ENCODE measurements at regions not wholly inside any gene's neighbourhood (a gene's known extent, or its start where the extent isn't known, plus 50 kb on each side); places are given as distances from the start of the nearest gene placed in this dataset.
"Not testable (repeated sequence)": the region's sequence is repeated elsewhere in the genome, so short reads cannot be mapped to it uniquely, and the experiment has no call there.

DNA sequence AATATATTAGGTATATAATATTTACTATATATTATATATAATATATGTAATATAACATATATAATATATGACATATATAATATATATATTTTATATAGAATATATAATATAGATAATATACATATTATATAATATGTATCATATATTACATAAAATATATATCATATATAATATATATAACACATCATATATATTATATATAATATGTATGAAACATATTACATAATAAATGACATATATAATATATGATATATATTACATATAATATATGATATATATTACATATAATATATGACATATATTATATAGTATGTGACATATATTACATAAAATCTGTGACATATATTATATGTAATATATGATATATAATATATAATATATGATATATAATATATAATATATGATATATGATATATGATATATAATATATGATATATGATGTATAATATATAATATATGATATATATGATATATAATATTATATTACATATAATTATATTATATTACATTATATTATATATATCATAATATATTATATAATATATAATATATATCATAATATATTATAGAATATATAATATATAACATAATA, 119.5 kb upstream of the RIMBP3 start:
- FAIRE-seq (no peak), ATAC-seq (no peak)
- POLR2A ChIA-PET: no interaction called here

DNA sequence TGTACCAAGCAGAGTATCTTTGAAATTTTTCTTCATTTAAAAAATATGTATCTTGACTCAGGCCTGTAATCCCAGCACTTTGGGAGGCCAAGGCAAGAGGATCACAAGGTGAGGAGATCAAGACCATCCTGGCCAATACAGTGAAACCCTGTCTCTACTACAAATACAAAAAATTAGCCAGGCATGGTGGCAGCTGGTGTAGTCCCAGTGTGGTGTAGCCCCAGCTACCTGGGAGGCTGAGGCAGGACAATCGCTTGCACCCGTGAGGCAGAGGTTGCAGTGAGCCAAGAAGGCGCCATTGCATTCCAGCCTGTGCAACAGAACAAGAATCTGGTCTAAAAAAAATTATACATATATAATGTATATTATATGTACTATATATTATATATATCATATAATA, 118.7 kb upstream of the RIMBP3 start:
- H3K27ac ChIP-seq, POLR2A ChIA-PET, CTCF ChIA-PET, H3K4me2 ChIP-seq, H3K4me3 ChIP-seq, H3K9me3 ChIP-seq, H3K4me1 ChIP-seq: not testable (repeated sequence)
- WGBS (ENCODE audit: missing lambda C conversion rate): 17% methylated on average over 3 of the region's 3 CpGs
- FAIRE-seq (peak; percentile 100), DNase-seq (ENCODE audit: low read depth in 1 of 2, low spot score in 1 of 2) (peak in 1 of 2 experiments; percentile 89), ATAC-seq (peak in 1 of 2 experiments; percentile 69; a peak in 3 of 6 replicates)

More for the DNA sequence above, 119.5 kb upstream of the RIMBP3 start:
- CTCF ChIA-PET: no interaction called here
- Histone ChIP-seq H3K4me3 (no peak overlapping the region), H3K27ac (no peak overlapping the region), H3K9me3 (no peaks in the 10 kb centered on the region), H3K4me2 (no peak overlapping the region), H3K4me1 (no peaks in the 10 kb centered on the region)
- TF ChIP-seq HEYL (CRISPR knock-in tag; IDR thresholded peaks at IDR 0.05) (no peak), MAFK (IDR thresholded peaks at IDR 0.05; ENCODE audit: partially characterized antibody) (no peak), GATA3 (IDR thresholded peaks at IDR 0.05; ENCODE audit: borderline replicate concordance) (no peak), EP300 (IDR thresholded peaks at IDR 0.05) (no peak), FOXS1 (CRISPR knock-in tag; IDR thresholded peaks at IDR 0.05) (no peak), CTCF (IDR thresholded peaks at IDR 0.05) (no peak), RCOR1 (IDR thresholded peaks at IDR 0.05; ENCODE audit: low read depth, low read length) (no peak), PBX3 (IDR thresholded peaks at IDR 0.05) (no peak), EHMT2 (IDR thresholded peaks at IDR 0.05; ENCODE audit: low read depth) (no peak), CHD2 (IDR thresholded peaks at IDR 0.05; ENCODE audit: low read length, partially characterized antibody) (no peak), RNF2 (IDR thresholded peaks at IDR 0.05; ENCODE audit: borderline replicate concordance, low read depth) (no peak), POLR2A (IDR thresholded peaks at IDR 0.05; ENCODE audit: low read length) (no peak), JUN (IDR thresholded peaks at IDR 0.05) (no peak)
- TF ChIP-seq, protein P1, sequence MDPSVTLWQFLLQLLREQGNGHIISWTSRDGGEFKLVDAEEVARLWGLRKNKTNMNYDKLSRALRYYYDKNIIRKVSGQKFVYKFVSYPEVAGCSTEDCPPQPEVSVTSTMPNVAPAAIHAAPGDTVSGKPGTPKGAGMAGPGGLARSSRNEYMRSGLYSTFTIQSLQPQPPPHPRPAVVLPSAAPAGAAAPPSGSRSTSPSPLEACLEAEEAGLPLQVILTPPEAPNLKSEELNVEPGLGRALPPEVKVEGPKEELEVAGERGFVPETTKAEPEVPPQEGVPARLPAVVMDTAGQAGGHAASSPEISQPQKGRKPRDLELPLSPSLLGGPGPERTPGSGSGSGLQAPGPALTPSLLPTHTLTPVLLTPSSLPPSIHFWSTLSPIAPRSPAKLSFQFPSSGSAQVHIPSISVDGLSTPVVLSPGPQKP (IDR thresholded peaks at IDR 0.05; ENCODE audit: low read depth, low read length): no peak
- TF ChIP-seq, protein P2, sequence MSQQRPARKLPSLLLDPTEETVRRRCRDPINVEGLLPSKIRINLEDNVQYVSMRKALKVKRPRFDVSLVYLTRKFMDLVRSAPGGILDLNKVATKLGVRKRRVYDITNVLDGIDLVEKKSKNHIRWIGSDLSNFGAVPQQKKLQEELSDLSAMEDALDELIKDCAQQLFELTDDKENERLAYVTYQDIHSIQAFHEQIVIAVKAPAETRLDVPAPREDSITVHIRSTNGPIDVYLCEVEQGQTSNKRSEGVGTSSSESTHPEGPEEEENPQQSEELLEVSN (IDR thresholded peaks at IDR 0.05; ENCODE audit: borderline replicate concordance, low read depth): no peak
- TF ChIP-seq, protein P3, sequence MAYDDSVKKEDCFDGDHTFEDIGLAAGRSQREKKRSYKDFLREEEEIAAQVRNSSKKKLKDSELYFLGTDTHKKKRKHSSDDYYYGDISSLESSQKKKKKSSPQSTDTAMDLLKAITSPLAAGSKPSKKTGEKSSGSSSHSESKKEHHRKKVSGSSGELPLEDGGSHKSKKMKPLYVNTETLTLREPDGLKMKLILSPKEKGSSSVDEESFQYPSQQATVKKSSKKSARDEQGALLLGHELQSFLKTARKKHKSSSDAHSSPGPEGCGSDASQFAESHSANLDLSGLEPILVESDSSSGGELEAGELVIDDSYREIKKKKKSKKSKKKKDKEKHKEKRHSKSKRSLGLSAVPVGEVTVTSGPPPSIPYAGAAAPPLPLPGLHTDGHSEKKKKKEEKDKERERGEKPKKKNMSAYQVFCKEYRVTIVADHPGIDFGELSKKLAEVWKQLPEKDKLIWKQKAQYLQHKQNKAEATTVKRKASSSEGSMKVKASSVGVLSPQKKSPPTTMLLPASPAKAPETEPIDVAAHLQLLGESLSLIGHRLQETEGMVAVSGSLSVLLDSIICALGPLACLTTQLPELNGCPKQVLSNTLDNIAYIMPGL (CRISPR knock-in tag; IDR thresholded peaks at IDR 0.05; ENCODE audit: borderline replicate concordance): no peak
- DNase-seq (ENCODE audit: low read depth in 1 of 2, low spot score in 1 of 2): no peak

Measured in A549 (cell line).